H1 (cell line): ENCODE measurements at regions not wholly inside any gene's neighbourhood (a gene's known extent, or its start where the extent isn't known, plus 50 kb on each side); places are given as distances from the start of the nearest gene placed in this dataset.

Source experiments
- CTCF ChIA-PET: fragments of 300-600 bp; sonication (Branson Sonifier 250); formaldehyde crosslinking; loops from one replicate; lab custom pipeline; 2021; ENCODE audit not compliant: partially characterized antibody; lab: Charles Lee
- POLR2A ChIA-PET: fragments of 300-600 bp; sonication (Branson Sonifier 250); formaldehyde crosslinking; loops from one replicate; lab custom pipeline; 2021; ENCODE audit warnings: inconsistent platforms; ENCODE audit not compliant: partially characterized antibody; lab: Charles Lee
- DNase-seq, 2 experiments: peaks; one replicate each; pipeline versions ENCODE4 v3.0.0 to v3.0.0-alpha.2; 2010 to 2022; ENCODE audit warnings: low spot score in 2 of 2, low read depth in 1 of 2, mixed read lengths in 1 of 2
- FAIRE-seq: peaks from 2 replicates; lab custom pipeline; 2011; peaks lifted over from hg19 to GRCh38; lab: Jason Lieb, UNC
- H2AFZ ChIP-seq: 2 replicates; pipeline ENCODE4 v1.8.1; 2012; ENCODE audit warnings: low read length, inconsistent platforms
- H2AK5ac ChIP-seq: 2 replicates; pipeline ENCODE4 v1.6.1; 2013; ENCODE audit warnings: low read depth, low read length
- H2BK120ac ChIP-seq: replicated peaks from 2 replicates; pipeline ENCODE3; 2013; ENCODE audit warnings: low read depth, low read length, inconsistent platforms
- H2BK12ac ChIP-seq: 2 replicates; pipeline ENCODE4 v1.6.1; 2013; ENCODE audit warnings: low read depth, low read length
- H2BK15ac ChIP-seq: 2 replicates; pipeline ENCODE4 v1.6.1; 2013; ENCODE audit warnings: low read length
- H2BK20ac ChIP-seq: 2 replicates; pipeline ENCODE4 v1.6.1; 2013; ENCODE audit warnings: low read length
- H2BK5ac ChIP-seq: 2 replicates; pipeline ENCODE4 v1.6.1; 2013; ENCODE audit warnings: low read depth, low read length
- H3K14ac ChIP-seq: 2 replicates; pipeline ENCODE4 v1.6.1; 2013; ENCODE audit warnings: inconsistent platforms; ENCODE audit not compliant: insufficient read length
- H3K18ac ChIP-seq: 2 replicates; pipeline ENCODE4 v1.6.1; 2013; ENCODE audit warnings: low read length; ENCODE audit errors: extremely low read depth
- H3K23ac ChIP-seq: 2 replicates; pipeline ENCODE4 v1.6.1; 2013; ENCODE audit warnings: inconsistent platforms; ENCODE audit not compliant: insufficient read length
- H3K23me2 ChIP-seq: 2 replicates; pipeline ENCODE4 v1.6.1; 2013; ENCODE audit warnings: low read depth, low read length
- H3K27ac ChIP-seq: 2 replicates; pipeline ENCODE4 v1.6.1; 2011; ENCODE audit warnings: low read depth, low read length, inconsistent platforms
- H3K27me3 ChIP-seq, 4 experiments: replicated peaks in 1 of 4; 1 replicate in 1 of 4; 2 replicates in 3 of 4; pipeline versions ENCODE4 v1.6.1 to v1.8.1; 2011 to 2013; ENCODE audit warnings: low read length in 3 of 4, mild to moderate bottlenecking in 3 of 4, inconsistent platforms in 2 of 4, mixed read lengths in 2 of 4, moderate library complexity in 1 of 4; ENCODE audit not compliant: control insufficient read depth in 3 of 4, insufficient read depth in 3 of 4; ENCODE audit errors: extremely low read depth in 1 of 4
- H3K36me3 ChIP-seq, 4 experiments: 2 replicates each; pipeline versions ENCODE4 v1.6.1 to v1.8.1; 2011 to 2013; ENCODE audit warnings: mild to moderate bottlenecking in 4 of 4, low read length in 3 of 4, moderate library complexity in 2 of 4, control low read depth in 1 of 4, inconsistent platforms in 1 of 4; ENCODE audit not compliant: insufficient read depth in 4 of 4, control insufficient read depth in 2 of 4
- H3K4ac ChIP-seq: replicated peaks from 2 replicates; pipeline ENCODE3; 2013; ENCODE audit warnings: low read length, low read depth, mixed read lengths, inconsistent platforms; ENCODE audit not compliant: insufficient read length
- H3K4me1 ChIP-seq, 4 experiments: replicated peaks in 1 of 4; 1 replicate in 1 of 4; 2 replicates in 3 of 4; pipeline versions ENCODE4 v1.6.1 to v1.8.1; 2011 to 2013; ENCODE audit warnings: low read length in 3 of 4, inconsistent platforms in 2 of 4, mixed read lengths in 1 of 4; ENCODE audit not compliant: insufficient read depth in 4 of 4, control insufficient read depth in 3 of 4
- H3K4me2 ChIP-seq, 2 experiments: 2 replicates each; pipeline versions ENCODE4 v1.6.1 to v1.8.1; 2011 to 2013; ENCODE audit warnings: low read depth in 2 of 2, low read length in 2 of 2, control low read depth in 1 of 2, inconsistent platforms in 1 of 2, mild to moderate bottlenecking in 1 of 2; ENCODE audit not compliant: insufficient read depth in 1 of 2
- H3K4me3 ChIP-seq, 4 experiments: fragments of 200-600, 300-600 bp in 1 of 4; sonication (generic), shearing (Covaris generic), sonication (Bioruptor Twin) in 1 of 4; 2 replicates each; pipeline versions ENCODE4 v1.5.1 to v1.8.1; 2011 to 2016; ENCODE audit warnings: low read length in 4 of 4, low read depth in 3 of 4, control low read depth in 2 of 4, inconsistent platforms in 2 of 4, mild to moderate bottlenecking in 2 of 4, mixed read lengths in 1 of 4, moderate library complexity in 1 of 4; ENCODE audit not compliant: insufficient read depth in 2 of 4; ENCODE audit errors: extremely low read depth in 1 of 4
- H3K56ac ChIP-seq: replicated peaks from 2 replicates; pipeline ENCODE3; 2013; ENCODE audit warnings: low read depth, mild to moderate bottlenecking, mixed read lengths, low read length, inconsistent platforms; ENCODE audit not compliant: insufficient read length
- H3K79me1 ChIP-seq: 2 replicates; pipeline ENCODE4 v1.6.1; 2013; ENCODE audit warnings: low read depth, low read length, control low read depth
- H3K79me2 ChIP-seq, 2 experiments: 2 replicates each; pipeline versions ENCODE4 v1.6.1 to v1.8.1; 2012 to 2013; ENCODE audit warnings: low read length in 2 of 2, mild to moderate bottlenecking in 2 of 2, inconsistent platforms in 1 of 2; ENCODE audit not compliant: insufficient read depth in 2 of 2, control insufficient read depth in 1 of 2
- H3K9ac ChIP-seq, 4 experiments: replicated peaks in 1 of 4; 1 replicate in 1 of 4; 2 replicates in 3 of 4; pipeline versions ENCODE4 v1.6.1 to v1.8.1; 2011 to 2013; ENCODE audit warnings: low read depth in 3 of 4, low read length in 3 of 4, control low read depth in 2 of 4, mild to moderate bottlenecking in 2 of 4, moderate library complexity in 2 of 4, inconsistent platforms in 1 of 4; ENCODE audit errors: extremely low read depth in 1 of 4
- H3K9me3 ChIP-seq, 2 experiments: 2 replicates each; pipeline versions ENCODE4 v1.6.1 to v1.8.1; 2012 to 2013; ENCODE audit warnings: mild to moderate bottlenecking in 2 of 2, moderate library complexity in 2 of 2, control low read depth in 1 of 2, inconsistent platforms in 1 of 2, low read depth in 1 of 2, low read length in 1 of 2, mixed read lengths in 1 of 2; ENCODE audit not compliant: insufficient read depth in 2 of 2
- H4K20me1 ChIP-seq, 2 experiments: replicated peaks in 1 of 2; 2 replicates each; pipeline versions ENCODE3 to v1.8.1; 2011 to 2013; ENCODE audit warnings: inconsistent platforms in 2 of 2, low read length in 2 of 2, mild to moderate bottlenecking in 1 of 2; ENCODE audit not compliant: insufficient read depth in 2 of 2, control insufficient read depth in 1 of 2
- H4K5ac ChIP-seq: 2 replicates; pipeline ENCODE4 v1.6.1; 2013; ENCODE audit warnings: low read length, low read depth, mixed read lengths, inconsistent platforms; ENCODE audit not compliant: insufficient read length
- H4K8ac ChIP-seq: 2 replicates; pipeline ENCODE4 v1.8.0; 2013; ENCODE audit warnings: mild to moderate bottlenecking, moderate library complexity, low read length, inconsistent platforms; ENCODE audit not compliant: insufficient read depth; ENCODE audit errors: extremely low read depth
- H4K91ac ChIP-seq: replicated peaks from 2 replicates; pipeline ENCODE3; 2013; ENCODE audit warnings: low read length, mixed read lengths, inconsistent platforms; ENCODE audit not compliant: insufficient read length
- ATF3 ChIP-seq: IDR thresholded peaks from 2 replicates; pipeline ENCODE4 v1.6.1; 2011; ENCODE audit warnings: low read depth, mild to moderate bottlenecking, low read length; ENCODE audit not compliant: insufficient read depth
- CTBP2 ChIP-seq: IDR thresholded peaks from 2 replicates; pipeline ENCODE4 v1.7.0; 2011; ENCODE audit warnings: borderline replicate concordance, mild to moderate bottlenecking, moderate library complexity, mixed read lengths, low read length; ENCODE audit not compliant: insufficient read depth, insufficient read length
- EGR1 ChIP-seq: IDR thresholded peaks from 2 replicates; pipeline ENCODE4 v1.6.1; 2011; ENCODE audit warnings: low read depth, low read length, borderline replicate concordance
- GABPA ChIP-seq: IDR thresholded peaks from 2 replicates; pipeline ENCODE4 v1.6.1; 2011; ENCODE audit warnings: mild to moderate bottlenecking, low read length, moderate library complexity, borderline replicate concordance; ENCODE audit not compliant: insufficient read depth
- JUN ChIP-seq: IDR thresholded peaks from 2 replicates; pipeline ENCODE4 v1.6.1; 2011; ENCODE audit warnings: low read depth, mild to moderate bottlenecking, improper control_type of control experiment, low read length
- KDM5A ChIP-seq: fragments of 200-600 bp; IDR thresholded peaks from 2 replicates; pipeline ENCODE4 v1.7.1; 2012; ENCODE audit warnings: mild to moderate bottlenecking, low read length, inconsistent platforms, mixed read lengths
- MAX ChIP-seq: IDR thresholded peaks from 2 replicates; pipeline ENCODE4 v1.6.1; 2012; ENCODE audit warnings: inconsistent platforms
- NRF1 ChIP-seq: IDR thresholded peaks from 2 replicates; pipeline ENCODE4 v1.6.1; 2011; ENCODE audit warnings: mild to moderate bottlenecking, low read depth, low read length, improper control_type of control experiment
- POLR2A ChIP-seq, 2 experiments: IDR thresholded peaks; 1 replicate in 1 of 2; 2 replicates in 1 of 2; pipeline ENCODE4 v1.6.1; 2011; ENCODE audit warnings: low read depth in 2 of 2, low read length in 2 of 2, mild to moderate bottlenecking in 2 of 2; ENCODE audit errors: control extremely low read depth in 1 of 2
- POLR2AphosphoS5 ChIP-seq: IDR thresholded peaks from 2 replicates; pipeline ENCODE4 v1.6.1; 2011; ENCODE audit warnings: low read depth, low read length
- RAD21 ChIP-seq, 2 experiments: IDR thresholded peaks in 1 of 2; conservative IDR thresholded peaks in 1 of 2; 2 replicates each; pipeline ENCODE4 v1.6.1; 2011; ENCODE audit warnings: low read depth in 2 of 2, low read length in 2 of 2, improper control_type of control experiment in 1 of 2, inconsistent platforms in 1 of 2, mild to moderate bottlenecking in 1 of 2, moderate library complexity in 1 of 2
- RFX5 ChIP-seq: IDR thresholded peaks from 2 replicates; pipeline ENCODE4 v1.6.1; 2011; ENCODE audit warnings: low read depth, low read length, improper control_type of control experiment, borderline replicate concordance
- SIRT6 ChIP-seq: IDR thresholded peaks from one replicate; pipeline ENCODE4 v1.7.1; 2012; ENCODE audit warnings: low read length, inconsistent platforms
- SRF ChIP-seq: IDR thresholded peaks from 2 replicates; pipeline ENCODE4 v1.6.1; 2011; ENCODE audit warnings: mild to moderate bottlenecking, low read depth, low read length, moderate library complexity
- TBP ChIP-seq: IDR thresholded peaks from 2 replicates; pipeline ENCODE4 v1.6.1; 2011; ENCODE audit warnings: low read depth, low read length, improper control_type of control experiment
- YY1 ChIP-seq: IDR thresholded peaks from 2 replicates; pipeline ENCODE4 v1.6.1; 2011; ENCODE audit warnings: low read depth, mild to moderate bottlenecking, low read length
- WGBS, 2 experiments: shearing (Covaris generic) in 1 of 2; methylation state at CpG; one replicate each; pipeline versions ENCODE4 v1.1.6 to v1.1.7; 2013 to 2015; ENCODE audit warnings: low lambda C conversion rate in 2 of 2, mixed read lengths in 2 of 2, inconsistent platforms in 1 of 2, low coverage in 1 of 2, missing lambda C conversion rate in 1 of 2; ENCODE audit not compliant: insufficient replicate concordance in 2 of 2, insufficient coverage in 1 of 2, insufficient read length in 1 of 2; ENCODE audit errors: extremely low coverage in 1 of 2, missing lambda C conversion rate in 1 of 2; 5-methylcytosine and 5-hydroxymethylcytosine counted together

- no peaks in the 10 kb centered on the region for H3K27me3 ChIP-seq
- no peak overlapping the region for H3K18ac ChIP-seq
- H3K36me3 ChIP-seq, result no peaks in the 10 kb centered on the region
- H2BK120ac ChIP-seq, result no peak overlapping the region
- no peak for FAIRE-seq
- no peaks in the 10 kb centered on the region for H3K79me1 ChIP-seq
- no peak overlapping the region for H2AFZ ChIP-seq
- H2BK12ac ChIP-seq, result no peak overlapping the region
- H3K23ac ChIP-seq, result no peak overlapping the region
- no peaks in the 10 kb centered on the region for H3K4me1 ChIP-seq
- POLR2A ChIA-PET, result no interaction called here
- 50% methylated on average over 1 of the region's 1 CpG; no CpG with 5 or more reads in 1 of the 2 experiments for WGBS, 2 experiments
- H2BK15ac ChIP-seq, result no peak overlapping the region
- no peak overlapping the region for H3K9ac ChIP-seq
- H3K4me3 ChIP-seq, result no peak overlapping the region
- no peak overlapping the region for H3K14ac ChIP-seq
- H3K23me2 ChIP-seq, result no peaks in the 10 kb centered on the region
- H4K8ac ChIP-seq, result no peak overlapping the region
- no peak overlapping the region for H3K27ac ChIP-seq
- H2BK20ac ChIP-seq, result no peak overlapping the region
- no peak overlapping the region for H2BK5ac ChIP-seq
- H3K4me2 ChIP-seq, result no peak overlapping the region
- H3K9me3 ChIP-seq, result no peaks in the 10 kb centered on the region
- DNase-seq, result no peak
- H3K4ac ChIP-seq, result no peak overlapping the region
- CTCF ChIA-PET, result no interaction called here
- H3K56ac ChIP-seq, result no peak overlapping the region
- H2AK5ac ChIP-seq, result no peak overlapping the region
- H4K91ac ChIP-seq, result no peak overlapping the region
- H3K79me2 ChIP-seq, result no peaks in the 10 kb centered on the region
- no peak overlapping the region for H4K5ac ChIP-seq
- no peaks in the 10 kb centered on the region for H4K20me1 ChIP-seq
- TF ChIP-seq MAX, result no peak
- TF ChIP-seq GABPA, result no peak
- no peak for TF ChIP-seq POLR2AphosphoS5
- no peak for TF ChIP-seq RFX5
- no peak for TF ChIP-seq YY1
- TF ChIP-seq JUN, result no peak
- no peak for TF ChIP-seq SIRT6
- TF ChIP-seq CTBP2, result no peak
- TF ChIP-seq KDM5A, result no peak
- no peak for TF ChIP-seq ATF3
- no peak for TF ChIP-seq TBP
- TF ChIP-seq EGR1, result no peak
- TF ChIP-seq NRF1, result no peak
- TF ChIP-seq POLR2A (IDR thresholded peaks at IDR 0.05; ENCODE audit: control extremely low read depth in 1 of 2, low read depth in 2 of 2, low read length in 2 of 2), result no peak
- no peak for TF ChIP-seq SRF
- TF ChIP-seq RAD21 (IDR thresholded peaks at IDR 0.05 in 1 of 2, conservative IDR thresholded peaks at IDR 0.05 in 1 of 2; ENCODE audit: low read depth in 2 of 2, low read length in 2 of 2), result no peak
These were observed 155.9 kb downstream of the ELAVL4 start for GRCh38 chr1:50264590-50264989.
